HCT116 (cell line): ENCODE measurements at regions not wholly inside any gene's neighbourhood (a gene's known extent, or its start where the extent isn't known, plus 50 kb on each side); places are given as distances from the start of the nearest gene placed in this dataset.

Source experiments
- ATAC-seq: fragments of 200-7000 bp; cut with Tn5 transposase; 2 replicates; pipeline ENCODE4 v1.9.1; 2020; ENCODE audit warnings: mild to moderate bottlenecking, moderate library complexity
- BruUV-seq: library from RNA; stranded (reverse); fragments of 400-500 nt; replicated peaks from 2 replicates; lab custom pipeline; 2021; lab: Mats Ljungman, UMichigan
- CTCF ChIA-PET: fragments of 300-600 bp; sonication (Branson Sonifier 250); formaldehyde crosslinking; loops from one replicate; lab custom pipeline; 2021; ENCODE audit warnings: antibody characterized with exemption; lab: Charles Lee
- POLR2A ChIA-PET: fragments of 300-600, 350-600 bp; sonication (Branson Sonifier 250); formaldehyde crosslinking; loops from one replicate; lab custom pipeline; 2021; ENCODE audit warnings: antibody characterized with exemption; lab: Charles Lee
- RAD21 ChIA-PET, 2 experiments: fragments of 300-600 bp; sonication (Branson Sonifier 250); formaldehyde crosslinking; loops; one replicate each; lab custom pipeline; 2023; ENCODE audit warnings: low total read pairs in 2 of 2; ENCODE audit not compliant: uncharacterized antibody in 2 of 2, unreplicated experiment in 2 of 2, low non-redundant PET in 1 of 2; lab: Charles Lee
- DNase-seq: peaks from one replicate; pipeline ENCODE4 v3.0.0-alpha.2; 2010; ENCODE audit warnings: low read depth, low spot score
- H2AFZ ChIP-seq: fragments of 200-600 bp; shearing (Covaris generic), sonication (generic); 2 replicates; pipeline ENCODE4 v1.6.1; 2017; ENCODE audit warnings: low read depth, mixed run types, mixed read lengths, antibody characterized with exemption, low read length; ENCODE audit not compliant: poor library complexity, severe bottlenecking
- H3K27ac ChIP-seq: 2 replicates; pipeline ENCODE4 v1.5.1; 2012; ENCODE audit warnings: low read depth, low read length
- H3K27me3 ChIP-seq: fragments of 200-600 bp; sonication (generic); 2 replicates; pipeline ENCODE4 v1.6.1; 2016; ENCODE audit warnings: mixed run types, low read length, mixed read lengths; ENCODE audit not compliant: insufficient read depth
- H3K36me3 ChIP-seq, 2 experiments: fragments of 200-500 bp in 1 of 2; fragments of 200-600 bp in 1 of 2; sonication (Bioruptor generic) in 1 of 2; sonication (generic) in 1 of 2; 2 replicates each; pipeline versions ENCODE4 v1.5.1 to v1.6.1; 2014 to 2016; ENCODE audit warnings: low read length in 2 of 2, inconsistent platforms in 1 of 2, mixed read lengths in 1 of 2, mixed run types in 1 of 2; ENCODE audit not compliant: insufficient read depth in 2 of 2, control insufficient read depth in 1 of 2
- H3K4me1 ChIP-seq, 2 experiments: fragments of 200-600 bp in 1 of 2; sonication (generic) in 1 of 2; 2 replicates each; pipeline versions ENCODE4 v1.5.1 to v1.6.1; 2012 to 2017; ENCODE audit warnings: low read length in 2 of 2, inconsistent platforms in 1 of 2, mild to moderate bottlenecking in 1 of 2, mixed read lengths in 1 of 2, mixed run types in 1 of 2, moderate library complexity in 1 of 2; ENCODE audit not compliant: insufficient read depth in 2 of 2, control insufficient read depth in 1 of 2
- H3K4me2 ChIP-seq: fragments of 200-600 bp; sonication (generic); 2 replicates; pipeline ENCODE4 v1.6.1; 2017; ENCODE audit warnings: mixed run types, low read length, mixed read lengths
- H3K4me3 ChIP-seq, 2 experiments: fragments of 200-600 bp in 1 of 2; sonication (generic) in 1 of 2; replicated peaks in 1 of 2; 2 replicates each; pipeline ENCODE4 v1.5.1; 2011 to 2016; ENCODE audit warnings: low read length in 2 of 2, control low read depth in 1 of 2, low read depth in 1 of 2, mild to moderate bottlenecking in 1 of 2, mixed read lengths in 1 of 2, mixed run types in 1 of 2
- H3K79me2 ChIP-seq: fragments of 200-600 bp; sonication (generic); 2 replicates; pipeline ENCODE4 v1.6.1; 2017; ENCODE audit warnings: mild to moderate bottlenecking, mixed run types, low read length, moderate library complexity, mixed read lengths; ENCODE audit not compliant: insufficient read depth
- H3K9ac ChIP-seq: fragments of 200-600 bp; sonication (generic); 2 replicates; pipeline ENCODE4 v1.6.1; 2016; ENCODE audit warnings: low read length, mixed read lengths
- H3K9me2 ChIP-seq: fragments of 200-600 bp; sonication (generic), shearing (Covaris generic); 2 replicates; pipeline ENCODE4 v1.6.1; 2017; ENCODE audit warnings: mixed run types, mild to moderate bottlenecking, moderate library complexity; ENCODE audit not compliant: insufficient read depth
- H3K9me3 ChIP-seq, 2 experiments: fragments of 200-500 bp in 1 of 2; fragments of 200-600 bp in 1 of 2; sonication (Bioruptor generic) in 1 of 2; sonication (generic) in 1 of 2; 2 replicates each; pipeline ENCODE4 v1.6.1; 2014 to 2017; ENCODE audit warnings: low read length in 2 of 2, mixed read lengths in 2 of 2, inconsistent platforms in 1 of 2, low read depth in 1 of 2, mild to moderate bottlenecking in 1 of 2, mixed run types in 1 of 2, moderate library complexity in 1 of 2; ENCODE audit not compliant: control insufficient read depth in 1 of 2, insufficient read depth in 1 of 2
- H4K20me1 ChIP-seq: fragments of 200-600 bp; sonication (generic), shearing (Covaris generic); 2 replicates; pipeline ENCODE4 v1.6.1; 2017; ENCODE audit warnings: mixed run types, mild to moderate bottlenecking, moderate library complexity; ENCODE audit not compliant: insufficient read depth
- ATF3 ChIP-seq: IDR thresholded peaks from 2 replicates; pipeline ENCODE4 v1.6.1; 2012
- CEBPB ChIP-seq: IDR thresholded peaks from 2 replicates; pipeline ENCODE4 v1.6.1; 2012; ENCODE audit warnings: low read depth
- CTCF ChIP-seq, 3 experiments: fragments of 200-600 bp in 1 of 3; sonication (generic) in 1 of 3; IDR thresholded peaks in 2 of 3; conservative IDR thresholded peaks in 1 of 3; 2 replicates each; pipeline ENCODE4 v1.5.1; 2012 to 2017; ENCODE audit warnings: low read depth in 2 of 3, low read length in 2 of 3, antibody characterized with exemption in 1 of 3, borderline replicate concordance in 1 of 3, control low read depth in 1 of 3, mild to moderate bottlenecking in 1 of 3, mixed read lengths in 1 of 3, mixed run types in 1 of 3, moderate library complexity in 1 of 3; ENCODE audit not compliant: insufficient read depth in 1 of 3
- EGR1 ChIP-seq: IDR thresholded peaks from 2 replicates; pipeline ENCODE4 v1.6.1; 2012; ENCODE audit warnings: low read depth
- ELF1 ChIP-seq: IDR thresholded peaks from 2 replicates; pipeline ENCODE4 v1.6.1; 2012; ENCODE audit warnings: low read depth, borderline replicate concordance
- EZH2 ChIP-seq: fragments of 200-600 bp; sonication (generic); IDR thresholded peaks from 2 replicates; pipeline ENCODE4 v1.6.1; 2017; ENCODE audit warnings: antibody characterized with exemption, mixed run types
- EZH2phosphoT487 ChIP-seq: fragments of 200-600 bp; IDR thresholded peaks from 2 replicates; pipeline ENCODE4 v1.6.1; 2018; ENCODE audit warnings: antibody characterized with exemption, borderline replicate concordance
- FOSL1 ChIP-seq: IDR thresholded peaks from 2 replicates; pipeline ENCODE4 v1.6.1; 2012; ENCODE audit warnings: low read depth
- POLR2A ChIP-seq: IDR thresholded peaks from 2 replicates; pipeline ENCODE4 v1.7.0; 2011; ENCODE audit warnings: borderline replicate concordance; ENCODE audit not compliant: insufficient read depth, insufficient read length; ENCODE audit errors: extremely low read depth
- POLR2AphosphoS5 ChIP-seq: IDR thresholded peaks from 2 replicates; pipeline ENCODE4 v1.6.1; 2011; ENCODE audit warnings: mild to moderate bottlenecking, low read depth, low read length, moderate library complexity
- RAD21 ChIP-seq: IDR thresholded peaks from 2 replicates; pipeline ENCODE4 v1.6.1; 2012; ENCODE audit warnings: low read depth, mild to moderate bottlenecking
- REST ChIP-seq: IDR thresholded peaks from 2 replicates; pipeline ENCODE4 v1.6.1; 2012; ENCODE audit warnings: low read depth
- ZNF274 ChIP-seq: fragments of 200-500 bp; sonication (Bioruptor generic); IDR thresholded peaks from 2 replicates; pipeline ENCODE4 v1.6.1; 2014; ENCODE audit warnings: mild to moderate bottlenecking, low read depth, low read length, inconsistent platforms
- intact Hi-C: fragments of 100-400 bp; cut with micrococcal nuclease; formaldehyde crosslinking; loops from 2 replicates; pipeline ENCODE4 v1.10.0; 2022

GRCh38 chr9:81455462-81456219 is 233.7 kb downstream of the TLE1 start:
- CTCF ChIA-PET = no interaction called here
- Histone ChIP-seq H3K36me3 (no peaks in the 10 kb centered on the region), H3K9me2 (no peaks in the 10 kb centered on the region), H3K9me3 (no peaks in the 10 kb centered on the region), H4K20me1 (no peaks in the 10 kb centered on the region), H3K4me2 (no peak overlapping the region), H3K27me3 (no peaks in the 10 kb centered on the region), H3K9ac (no peak overlapping the region), H3K4me1 (no peaks in the 10 kb centered on the region), H3K79me2 (no peaks in the 10 kb centered on the region), H3K4me3 (no peak overlapping the region), H3K27ac (no peak overlapping the region), H2AFZ (no peak overlapping the region)
- POLR2A ChIA-PET = no interaction called here
- TF ChIP-seq POLR2A (no peak), ATF3 (no peak), FOSL1 (no peak), EGR1 (no peak), EZH2phosphoT487 (no peak), ZNF274 (no peak), CTCF (IDR thresholded peaks at IDR 0.05 in 2 of 3, conservative IDR thresholded peaks at IDR 0.05 in 1 of 3; ENCODE audit: borderline replicate concordance in 1 of 3, insufficient read depth in 1 of 3, low read depth in 2 of 3, low read length in 2 of 3) (no peak), RAD21 (no peak), CEBPB (no peak), EZH2 (no peak), ELF1 (no peak), REST (no peak), POLR2AphosphoS5 (no peak)
- BruUV-seq = no TSS peak
- DNase-seq = no peak
- no peak for ATAC-seq
- intact Hi-C loops = no loop called here
- RAD21 ChIA-PET = no interaction called here
